ENCODE measurements at regions not wholly inside any gene's neighbourhood (a gene's known extent, or its start where the extent isn't known, plus 50 kb on each side); places are given as distances from the start of the nearest gene placed in this dataset.

DNA sequence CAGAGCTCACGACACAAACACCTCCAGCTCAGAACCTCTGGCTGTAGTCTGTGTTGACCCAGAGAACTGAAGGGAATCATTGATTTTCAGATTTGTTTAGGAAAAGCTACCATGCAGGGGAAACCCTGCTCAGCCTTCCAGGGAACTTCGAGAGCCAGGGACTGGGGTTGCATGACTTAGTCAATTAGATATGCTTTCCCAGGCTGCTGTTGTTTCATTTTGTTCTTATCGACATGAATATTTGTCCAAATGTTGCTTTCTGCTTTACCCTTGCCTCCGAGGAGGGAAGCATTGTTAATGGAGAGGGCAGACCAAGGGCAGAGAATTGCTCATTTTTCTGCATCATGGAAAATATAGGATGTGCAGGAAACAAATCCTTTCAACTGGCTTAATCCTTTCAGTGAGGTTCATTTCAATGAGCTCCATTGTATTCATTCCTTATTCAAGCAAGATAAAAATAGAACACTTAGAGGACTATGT is 82.5 kb downstream of the KLF5 start:
- H3K36me3 ChIP-seq (ENCODE audit: control insufficient read depth, insufficient read depth, low read length): no peaks in the 10 kb centered on the region
- no peaks in the 10 kb centered on the region for H3K79me1 ChIP-seq (ENCODE audit: low read depth in 1 of 2, low read length in 2 of 2)
- no peak overlapping the region for H2AK9ac ChIP-seq (replicated peaks; ENCODE audit: low read depth, low read length, poor library complexity)
- no peaks in the 10 kb centered on the region for H3K9me3 ChIP-seq (ENCODE audit: control insufficient read depth, insufficient read depth, low read length)
- H4K8ac ChIP-seq (ENCODE audit: low read depth in 2 of 2, low read length in 2 of 2): peak overlapping the region; percentile 2 to 75; a peak in 3 of 4 replicates
- no peak overlapping the region for H3K9ac ChIP-seq (ENCODE audit: low read depth, low read length)
- intact Hi-C loops (cut with micrococcal nuclease): no loop called here
- WGBS, 2 experiments (ENCODE audit: extremely low coverage in 2 of 2, insufficient read length in 1 of 2): 40% methylated on average over 1 of the region's 4 CpGs; no CpG with 5 or more reads in 1 of the 2 experiments
- peak overlapping the region; percentile 73 for H3K18ac ChIP-seq (ENCODE audit: low read depth, low read length)
- peaks cover 14% of the 10 kb centered on the region for H3K4me1 ChIP-seq (ENCODE audit: control insufficient read depth, insufficient read depth, low read length)
- H2BK5ac ChIP-seq (ENCODE audit: low read depth, low read length, poor library complexity, severe bottlenecking): peak overlapping the region; percentile 38
- H3K23ac ChIP-seq (ENCODE audit: low read depth, low read length): peak overlapping the region; percentile 21; the same call in 1 of the 2 replicates
- peaks cover 16% of the 10 kb centered on the region for H3K9me1 ChIP-seq (ENCODE audit: insufficient read depth, low read length)
- H2BK120ac ChIP-seq (ENCODE audit: low read depth, low read length): peak overlapping the region; percentile 90
- POLR2A ChIA-PET (ENCODE audit: unreplicated experiment): no interaction called here
- no peak overlapping the region for H3K56ac ChIP-seq (ENCODE audit: extremely low read depth, insufficient read depth, low read length)
- peak overlapping the region; percentile 64 for H4K91ac ChIP-seq (ENCODE audit: insufficient read depth, low read depth, low read length)
- peak overlapping the region; percentile 90 for H2BK20ac ChIP-seq (ENCODE audit: low read depth, low read length)
- H4K20me1 ChIP-seq (ENCODE audit: insufficient read depth, low read length): no peaks in the 10 kb centered on the region
- in situ Hi-C loops (cut with MboI; ENCODE audit: low sequenced_read_pairs): no loop called here
- TF ChIP-seq FOS (IDR thresholded peaks at IDR 0.05; ENCODE audit: low read depth, low read length): no peak
- TF ChIP-seq POLR2A (IDR thresholded peaks at IDR 0.05; ENCODE audit: low read depth, low read length): no peak
- TF ChIP-seq MXI1 (IDR thresholded peaks at IDR 0.05; ENCODE audit: borderline replicate concordance, low read depth, low read length): no peak
- TF ChIP-seq CEBPB (IDR thresholded peaks at IDR 0.05; ENCODE audit: low read depth, low read length): no peak
- peak overlapping the region; percentile 65 for H3K4ac ChIP-seq (ENCODE audit: low read depth, low read length)
- BruUV-seq (replicated peaks): no TSS peak
- no peaks in the 10 kb centered on the region for H3K27me3 ChIP-seq (ENCODE audit: control insufficient read depth, insufficient read depth, low read length)
- peak overlapping the region; percentile 73 for H3K14ac ChIP-seq (replicated peaks; ENCODE audit: low read depth, low read length)
- dilution Hi-C loops (cut with HindIII; ENCODE audit: low sequenced_read_pairs, unreplicated experiment): no loop called here
- H2AK5ac ChIP-seq (ENCODE audit: low read depth, low read length): no peak overlapping the region; the same call in 1 of the 2 replicates
- CTCF ChIA-PET: no interaction called here
- peak overlapping the region; percentile 27; the same call in 1 of the 2 replicates for H3K27ac ChIP-seq (ENCODE audit: insufficient read depth, low read length)
- peak overlapping the region; percentile 76 for H3K4me2 ChIP-seq (ENCODE audit: low read depth, low read length)
- peak overlapping the region; percentile 25 for H2BK15ac ChIP-seq (ENCODE audit: low read depth, low read length)
- ATAC-seq (ENCODE audit: low read depth) (no peak; the same call in 1 of the 2 replicates), DNase-seq (peak; percentile 15)
- H2AFZ ChIP-seq (replicated peaks; ENCODE audit: low read length, poor library complexity): peak overlapping the region; percentile 77
- H3K4me3 ChIP-seq (ENCODE audit: insufficient read depth, low read depth, low read length): peak overlapping the region; percentile 2; the same call in 1 of the 2 replicates
- H4K5ac ChIP-seq (ENCODE audit: low read depth, low read length): peak overlapping the region; percentile 40; the same call in 1 of the 2 replicates
